Esophagus mucosa (tissue), 1 donor: ENCODE measurements at regions not wholly inside any gene's neighbourhood (a gene's known extent, or its start where the extent isn't known, plus 50 kb on each side); places are given as distances from the start of the nearest gene placed in this dataset.
"Not testable (repeated sequence)": the region's sequence is repeated elsewhere in the genome, so short reads cannot be mapped to it uniquely, and the experiment has no call there.

ENCODE experiments used
- ATAC-seq: fragments of 200-7000 bp; cut with Tn5 transposase; one replicate; pipeline ENCODE4 v1.9.1; 2020
- donor health status: DM: yes; HTN: yes; CAD: no.

GRCh38 chrX:45667666-45668065 is 467.0 kb upstream of the DIPK2B start:
- ATAC-seq: no peak

DNA sequence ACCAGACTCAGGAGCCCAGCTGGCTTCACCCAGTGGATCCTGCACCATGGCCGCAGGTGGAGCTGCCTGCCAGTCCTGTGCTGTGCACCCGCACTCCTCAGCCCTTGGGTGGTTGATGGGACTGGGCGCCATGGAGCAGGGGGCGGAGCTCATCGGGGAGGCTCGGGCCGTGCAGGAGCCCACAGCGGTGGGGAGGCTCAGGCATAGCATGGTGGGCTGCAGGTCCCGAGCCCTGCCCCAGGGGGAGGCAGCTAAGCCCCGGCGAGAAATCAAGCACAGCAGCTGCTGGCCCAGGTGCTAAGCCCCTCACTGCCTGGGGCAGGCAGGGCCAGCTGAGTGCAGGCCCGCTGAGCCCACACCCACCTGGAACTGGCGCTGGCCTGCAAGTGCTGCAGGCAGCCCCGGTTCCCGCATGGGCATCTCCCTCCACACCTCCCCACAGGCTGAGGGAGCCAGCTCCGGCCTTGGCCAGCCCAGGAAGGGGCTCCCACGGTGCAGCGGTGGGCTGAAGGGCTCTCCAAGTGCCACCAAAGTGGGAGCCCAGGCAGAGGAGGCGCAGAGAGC is 464.1 kb upstream of the DIPK2B start:
- no peak for ATAC-seq

DNA sequence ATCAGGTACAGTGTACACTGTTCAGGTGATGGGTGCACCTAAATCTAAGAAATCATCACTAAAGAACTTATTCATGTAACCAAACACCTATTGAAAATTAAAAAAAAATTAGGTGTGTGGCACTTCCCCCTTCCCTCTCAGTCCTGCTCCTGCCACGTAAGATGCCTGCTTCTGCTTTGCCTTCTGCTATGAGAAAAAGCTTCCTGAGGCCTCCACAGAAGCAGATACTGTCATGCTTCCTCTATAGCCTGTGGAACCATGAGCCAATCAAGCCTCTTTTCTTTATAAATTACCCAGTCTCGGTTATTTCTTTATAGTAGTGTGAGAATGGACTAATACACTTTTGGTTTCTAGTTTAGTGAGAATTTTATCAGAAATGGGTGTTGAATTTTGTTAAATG is 459.8 kb upstream of the DIPK2B start:
- no peak for ATAC-seq

DNA sequence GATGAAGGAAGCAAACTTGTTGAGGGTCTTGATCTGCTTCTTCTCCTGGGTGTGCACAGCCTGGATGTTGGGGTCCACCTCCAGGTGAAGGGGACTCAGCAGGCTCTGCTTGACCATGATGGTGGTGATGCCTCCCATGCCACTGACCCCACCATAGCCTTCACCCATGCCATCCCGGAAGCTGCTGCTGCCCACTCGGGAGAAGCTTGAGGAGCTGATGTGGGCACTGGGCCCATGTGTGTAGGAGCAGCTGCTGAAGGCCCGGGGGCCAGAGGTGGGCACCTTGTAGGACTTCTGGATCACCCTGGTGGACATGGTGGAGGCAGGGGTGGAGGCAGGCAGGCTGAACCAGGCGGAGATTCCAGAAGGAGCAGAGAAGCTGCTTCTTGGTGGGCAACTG is 432.7 kb upstream of the DIPK2B start:
- ATAC-seq: no peak

- ATAC-seq: no peak
These were observed 431.8 kb upstream of the DIPK2B start for GRCh38 chrX:45632506-45632905.

- no peak for ATAC-seq
These were observed 429.4 kb upstream of the DIPK2B start for GRCh38 chrX:45630078-45630477.

- ATAC-seq: no peak
These were observed 427.4 kb upstream of the DIPK2B start for GRCh38 chrX:45628041-45628440.

- ATAC-seq: no peak
These were observed 422.6 kb upstream of the DIPK2B start for GRCh38 chrX:45623266-45623665.

DNA sequence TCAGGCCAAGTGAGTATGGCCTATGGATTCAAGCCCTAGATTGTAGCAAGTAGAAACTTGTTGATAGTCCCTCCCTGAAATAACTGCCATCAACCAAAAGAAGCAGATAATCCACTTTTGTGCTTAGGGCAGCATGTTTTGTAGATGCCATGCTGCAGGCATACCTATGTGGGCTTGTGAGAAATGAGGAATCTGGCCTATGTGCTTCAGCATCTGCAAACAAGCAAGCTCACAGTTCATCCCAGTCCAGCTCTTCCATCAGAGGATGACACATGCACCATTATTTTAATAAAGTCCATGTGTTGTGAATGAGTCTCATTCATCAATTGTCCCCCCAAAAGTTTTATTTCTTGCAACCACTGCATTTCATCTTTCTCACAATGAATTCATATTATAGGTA is 421.9 kb upstream of the DIPK2B start:
- ATAC-seq: peak; percentile 60

DNA sequence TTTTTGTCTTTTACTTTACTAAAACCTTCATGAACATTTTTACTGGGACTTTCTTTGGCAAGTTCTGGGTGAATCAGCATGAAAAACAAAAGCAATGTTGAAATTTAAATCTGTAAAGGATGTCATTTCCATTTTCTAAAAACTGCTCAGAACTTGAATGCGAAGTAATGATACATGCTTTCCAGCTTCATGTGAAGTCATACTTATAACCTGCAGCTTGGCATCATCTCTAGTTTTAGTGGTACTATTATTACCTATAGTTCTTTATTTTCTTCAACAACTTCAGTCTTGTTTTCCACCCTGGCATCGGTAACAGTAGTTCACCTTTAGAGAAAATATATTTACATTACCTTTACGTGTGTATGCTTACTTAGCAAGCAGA is 421.4 kb upstream of the DIPK2B start:
- no peak for ATAC-seq

GRCh38 chrX:45621376-45622041 is 420.8 kb upstream of the DIPK2B start:
- ATAC-seq: peak; percentile 71

- ATAC-seq: no peak
These were observed 418.6 kb upstream of the DIPK2B start for GRCh38 chrX:45619290-45619689.

DNA sequence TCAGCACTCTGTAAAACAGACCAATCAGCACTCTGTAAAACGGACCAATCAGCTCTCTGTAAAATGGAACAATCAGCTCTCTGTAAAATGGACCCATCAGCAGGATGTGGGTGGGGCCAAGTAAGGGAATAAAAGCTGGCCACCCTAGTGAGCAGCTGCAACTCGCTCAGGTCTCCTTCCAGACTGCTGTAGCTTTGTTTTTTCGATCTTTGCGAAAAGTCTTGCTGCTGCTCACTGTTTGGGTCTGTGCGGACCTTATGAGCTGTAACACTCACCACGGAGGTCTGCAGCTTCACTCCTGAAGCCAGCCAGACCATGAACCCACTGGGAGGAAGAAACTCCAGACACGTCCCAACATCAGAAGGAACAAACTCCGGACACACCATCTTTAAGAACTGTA is 414.9 kb upstream of the DIPK2B start:
- not testable (repeated sequence) for ATAC-seq

DNA sequence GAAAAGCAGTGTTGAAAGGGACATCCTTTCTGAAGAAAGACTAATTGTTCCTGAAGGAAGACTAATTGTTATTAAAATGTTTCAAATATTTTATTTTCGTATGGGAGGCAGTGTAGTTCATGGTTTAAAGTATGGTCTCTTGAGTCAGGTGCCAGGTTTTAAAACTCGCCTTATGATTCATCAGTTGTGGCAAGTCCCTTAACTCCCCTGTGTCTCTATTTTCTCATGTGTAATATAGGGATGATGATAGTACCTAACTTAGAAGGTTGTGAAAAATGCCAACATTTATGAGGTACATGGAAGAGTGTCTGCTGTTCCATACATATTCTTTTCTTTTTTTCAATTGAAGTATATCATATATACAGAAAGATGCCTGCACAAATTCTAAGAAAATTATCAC is 414.2 kb upstream of the DIPK2B start:
- no peak for ATAC-seq

DNA sequence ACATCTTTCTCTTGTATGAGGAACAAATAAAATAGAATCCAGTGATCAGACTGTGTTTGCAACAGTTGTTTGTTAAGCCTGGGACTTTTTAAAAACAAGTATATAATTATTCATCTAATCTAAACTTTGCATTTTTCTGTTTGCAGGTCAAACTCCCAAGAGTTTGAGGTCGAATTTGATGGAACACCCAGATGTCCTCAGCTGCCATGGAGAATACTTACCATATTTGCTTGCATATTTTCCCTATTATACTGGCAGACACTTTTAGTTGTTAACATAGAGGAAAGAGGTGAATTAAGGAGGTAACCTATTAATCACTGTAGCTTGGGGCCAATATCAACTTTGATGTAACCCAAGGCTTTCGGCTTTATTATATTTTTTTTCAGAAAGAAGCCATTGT is 401.5 kb upstream of the DIPK2B start:
- ATAC-seq: no peak

DNA sequence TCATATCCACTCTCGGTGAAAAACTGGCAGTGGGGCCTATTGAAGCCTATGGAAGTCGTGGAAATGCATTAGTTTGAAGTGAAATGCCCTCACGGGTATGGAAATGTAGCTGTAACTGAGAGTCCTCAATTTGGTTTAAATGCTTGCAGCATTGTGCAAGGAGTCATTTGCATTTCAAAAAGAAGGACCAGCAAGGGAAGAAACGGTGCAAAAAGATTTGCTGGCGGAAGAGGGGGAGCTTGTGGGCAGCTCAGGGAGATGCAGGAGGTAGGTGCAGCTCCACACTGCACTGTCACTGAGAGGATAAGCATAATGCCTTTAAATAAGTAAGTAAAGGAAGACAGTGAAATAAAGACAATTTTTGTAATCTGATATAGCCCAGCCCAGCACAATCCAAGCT is 400.4 kb upstream of the DIPK2B start:
- ATAC-seq: no peak

DNA sequence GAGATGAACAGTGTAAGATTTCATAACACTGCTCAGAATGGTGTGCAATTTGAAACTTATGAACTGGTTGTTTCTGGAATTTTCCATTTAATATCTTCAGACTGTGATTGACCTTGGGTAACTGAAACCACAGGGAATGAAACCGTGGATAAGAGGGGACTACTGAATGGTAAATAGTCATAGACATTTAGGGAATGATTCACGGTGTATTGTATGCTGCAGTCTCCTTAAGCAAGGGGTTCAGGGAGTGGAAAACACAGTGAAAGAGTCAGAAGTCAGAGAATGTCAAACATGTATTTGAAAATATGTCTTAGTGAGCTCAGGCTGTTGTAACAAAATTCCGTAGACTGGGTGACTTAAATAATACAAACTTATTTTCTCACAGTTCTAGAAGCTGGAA is 398.2 kb upstream of the DIPK2B start:
- ATAC-seq: no peak

- no peak for ATAC-seq
These were observed 395.6 kb upstream of the DIPK2B start for GRCh38 chrX:45596188-45596808.

DNA sequence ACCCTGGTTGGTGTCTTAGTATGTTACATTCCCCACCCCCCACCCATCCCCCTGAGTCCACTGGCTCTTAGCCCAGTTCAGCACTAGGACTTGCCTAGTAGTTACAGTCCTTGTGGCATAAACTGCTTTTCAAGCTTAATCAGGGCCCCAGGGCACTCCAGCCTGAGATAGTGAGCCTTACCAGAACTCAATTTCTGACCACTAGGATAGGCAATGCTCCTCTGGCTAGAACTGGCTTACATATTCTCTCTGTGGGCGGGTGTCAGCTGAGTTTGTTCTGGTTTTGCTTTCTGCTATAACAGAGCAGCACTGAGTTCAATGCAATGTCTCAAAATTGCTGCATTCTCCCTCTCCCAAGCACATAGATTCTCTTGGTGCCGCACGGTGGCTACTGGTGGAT is 391.4 kb upstream of the DIPK2B start:
- no peak for ATAC-seq

DNA sequence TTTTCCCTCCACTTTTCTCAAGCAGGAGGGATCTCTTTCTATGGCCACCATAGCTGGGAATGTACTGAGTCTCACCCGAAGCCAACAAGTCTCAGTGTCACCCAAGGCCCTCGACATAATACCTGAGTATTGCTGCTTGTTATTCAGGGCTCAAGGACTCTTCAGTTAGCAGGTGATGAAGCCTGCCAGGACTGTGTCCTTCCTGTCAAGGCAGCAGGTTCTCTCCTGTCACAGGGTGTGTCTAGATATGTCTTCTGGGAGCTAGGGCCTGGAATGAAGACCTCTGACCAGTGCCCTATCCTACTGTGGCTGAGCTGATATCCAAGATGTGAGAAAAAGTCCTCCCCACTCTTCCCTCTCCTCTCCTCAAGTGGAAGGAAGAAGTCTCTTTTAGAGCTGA is 391.0 kb upstream of the DIPK2B start:
- ATAC-seq: no peak

- no peak for ATAC-seq
These were observed 384.0 kb upstream of the DIPK2B start for GRCh38 chrX:45584717-45585116.

DNA sequence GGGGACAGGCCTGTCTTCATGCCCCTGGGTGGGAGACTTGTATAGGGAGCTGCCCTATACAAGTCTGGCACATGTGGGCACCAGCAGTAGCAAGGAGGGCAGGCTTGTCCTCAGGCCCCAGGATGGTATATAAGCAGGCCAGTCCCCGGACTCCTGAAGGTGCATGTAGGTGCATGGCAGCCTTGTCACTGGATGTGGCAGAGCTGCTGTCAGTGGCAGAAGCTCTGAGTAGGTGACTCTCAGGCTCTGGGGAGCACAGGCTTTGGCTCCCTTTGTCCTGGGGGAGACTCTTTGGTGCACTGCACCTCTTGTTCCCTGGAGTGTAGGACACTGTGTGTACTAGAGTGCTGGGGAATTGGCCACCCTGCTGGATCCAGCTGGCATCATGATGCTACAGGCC is 376.7 kb upstream of the DIPK2B start:
- ATAC-seq: no peak

GRCh38 chrX:45571453-45571852 is 370.8 kb upstream of the DIPK2B start:
- ATAC-seq: no peak

- no peak for ATAC-seq
These were observed 365.8 kb upstream of the DIPK2B start for GRCh38 chrX:45566456-45566855.

DNA sequence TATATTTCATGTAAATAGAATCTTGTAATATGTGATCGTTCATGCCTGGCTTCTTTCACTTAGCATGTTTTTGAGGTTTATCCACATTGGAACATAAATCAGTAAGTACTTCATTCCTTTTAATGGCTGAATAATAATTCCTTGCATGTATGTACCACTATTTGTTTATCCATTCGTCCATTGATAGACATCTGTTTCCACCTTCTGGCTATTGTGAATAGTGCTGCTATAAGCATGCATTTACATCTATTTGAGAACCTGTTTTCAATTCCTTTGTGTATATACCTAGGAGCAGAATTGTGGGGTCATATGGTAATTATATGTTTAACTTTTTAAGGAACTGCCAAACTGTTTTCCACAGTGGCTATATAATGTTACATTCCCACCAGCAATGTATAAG is 356.7 kb upstream of the DIPK2B start:
- no peak for ATAC-seq
